ENCODE measurements at regions not wholly inside any gene's neighbourhood (a gene's known extent, or its start where the extent isn't known, plus 50 kb on each side); places are given as distances from the start of the nearest gene placed in this dataset.

DNA sequence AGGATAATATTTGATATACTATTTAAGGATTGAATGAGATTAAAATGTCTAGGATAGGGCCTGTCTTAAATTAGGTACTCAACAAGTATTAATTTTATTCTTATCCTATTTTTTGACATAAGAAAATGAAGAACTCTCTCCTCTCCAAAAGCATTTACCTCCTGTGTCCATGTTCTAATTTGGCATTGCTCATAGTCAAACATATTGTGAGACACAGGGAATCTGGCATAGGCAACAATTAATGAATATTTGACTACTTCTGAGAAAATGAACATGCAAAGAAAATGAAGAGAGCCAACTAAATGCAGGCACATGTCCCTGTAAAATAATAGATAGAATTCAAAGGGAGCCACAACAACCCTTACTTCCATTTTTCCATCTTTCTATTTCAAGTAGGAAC lies 198.5 kb upstream of the C11orf87 start (continued):
- TF ChIP-seq FOSL1 (IDR thresholded peaks at IDR 0.05; ENCODE audit: insufficient read depth, low read depth, low read length): no peak
- TF ChIP-seq POU5F1 (IDR thresholded peaks at IDR 0.05; ENCODE audit: low read depth, low read length): no peak
